ENCODE measurements at regions not wholly inside any gene's neighbourhood (a gene's known extent, or its start where the extent isn't known, plus 50 kb on each side); places are given as distances from the start of the nearest gene placed in this dataset.
"Not testable (repeated sequence)": the region's sequence is repeated elsewhere in the genome, so short reads cannot be mapped to it uniquely, and the experiment has no call there.

DNA sequence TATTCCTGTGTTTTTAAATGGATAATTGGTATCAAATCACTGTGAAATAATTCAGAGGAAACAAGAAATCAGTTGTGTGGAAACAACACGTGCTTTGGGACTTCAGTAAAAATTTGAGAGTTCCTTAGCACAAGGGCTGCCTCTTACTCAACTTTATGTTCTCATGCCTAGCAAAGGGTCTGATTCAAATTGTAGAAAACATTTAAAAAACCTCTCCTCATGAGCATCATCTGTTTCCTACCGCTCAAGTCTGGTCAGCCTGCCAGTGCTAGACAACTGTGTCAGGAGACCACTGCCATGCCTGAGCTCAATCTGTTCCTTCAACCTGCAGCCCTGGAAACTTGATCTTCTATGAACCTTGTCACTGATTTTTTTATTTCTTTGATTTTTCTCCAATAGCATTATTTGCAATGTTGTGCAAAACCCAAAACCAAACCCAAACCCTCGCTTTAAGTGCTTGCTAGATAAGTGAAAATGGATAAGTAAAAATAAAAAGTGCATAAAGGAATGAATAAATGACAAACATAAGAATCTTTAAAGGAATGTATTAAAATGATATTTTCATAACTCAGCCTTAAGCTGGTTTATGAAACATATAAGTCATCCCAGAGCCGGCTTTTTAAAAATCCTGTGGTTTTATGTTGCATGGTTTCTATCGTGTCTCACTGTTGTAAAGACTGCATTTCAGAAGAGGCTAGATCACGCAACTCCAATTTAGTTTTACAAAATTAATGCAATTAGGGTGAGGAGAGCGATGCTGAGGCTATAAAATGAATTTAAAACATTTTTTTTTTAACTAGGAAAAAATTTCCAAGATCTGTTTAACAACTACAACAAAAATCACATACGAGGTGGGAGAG lies 361.2 kb upstream of the PDE3A start:
- Histone ChIP-seq H3K9me3 (ENCODE audit: control insufficient read depth, insufficient read depth, low read length) (peaks cover 4% of the 10 kb centered on the region; the same call in 1 of the 2 replicates), H3F3A (ENCODE audit: control insufficient read depth, insufficient read depth) (no peaks in the 10 kb centered on the region), H3K27ac (ENCODE audit: low read depth, low read length) (no peak overlapping the region), H3K9me2 (replicated peaks; ENCODE audit: control insufficient read depth, low read length) (no peaks in the 10 kb centered on the region), H3K27me3 (ENCODE audit: control insufficient read depth, low read length) (no peaks in the 10 kb centered on the region), H3K4me2 (ENCODE audit: low read length) (no peak overlapping the region), H3K79me2 (ENCODE audit: control insufficient read depth, low read length) (no peaks in the 10 kb centered on the region), H3K4me1 (ENCODE audit: control insufficient read depth, low read length) (no peaks in the 10 kb centered on the region), H4K20me1 (ENCODE audit: control insufficient read depth, insufficient read depth, low read depth, low read length) (no peaks in the 10 kb centered on the region), H3K4me3 (ENCODE audit: low read length) (no peak overlapping the region), H3K36me3 (ENCODE audit: control insufficient read depth, low read length) (no peaks in the 10 kb centered on the region)
- TF ChIP-seq, protein P1, sequence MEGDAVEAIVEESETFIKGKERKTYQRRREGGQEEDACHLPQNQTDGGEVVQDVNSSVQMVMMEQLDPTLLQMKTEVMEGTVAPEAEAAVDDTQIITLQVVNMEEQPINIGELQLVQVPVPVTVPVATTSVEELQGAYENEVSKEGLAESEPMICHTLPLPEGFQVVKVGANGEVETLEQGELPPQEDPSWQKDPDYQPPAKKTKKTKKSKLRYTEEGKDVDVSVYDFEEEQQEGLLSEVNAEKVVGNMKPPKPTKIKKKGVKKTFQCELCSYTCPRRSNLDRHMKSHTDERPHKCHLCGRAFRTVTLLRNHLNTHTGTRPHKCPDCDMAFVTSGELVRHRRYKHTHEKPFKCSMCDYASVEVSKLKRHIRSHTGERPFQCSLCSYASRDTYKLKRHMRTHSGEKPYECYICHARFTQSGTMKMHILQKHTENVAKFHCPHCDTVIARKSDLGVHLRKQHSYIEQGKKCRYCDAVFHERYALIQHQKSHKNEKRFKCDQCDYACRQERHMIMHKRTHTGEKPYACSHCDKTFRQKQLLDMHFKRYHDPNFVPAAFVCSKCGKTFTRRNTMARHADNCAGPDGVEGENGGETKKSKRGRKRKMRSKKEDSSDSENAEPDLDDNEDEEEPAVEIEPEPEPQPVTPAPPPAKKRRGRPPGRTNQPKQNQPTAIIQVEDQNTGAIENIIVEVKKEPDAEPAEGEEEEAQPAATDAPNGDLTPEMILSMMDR (IDR thresholded peaks at IDR 0.05; ENCODE audit: low read depth, low read length, poor library complexity, severe bottlenecking), result no peak
- TF ChIP-seq EZH2phosphoT487 (IDR thresholded peaks at IDR 0.05; ENCODE audit: borderline replicate concordance, low read length), result no peak

DNA sequence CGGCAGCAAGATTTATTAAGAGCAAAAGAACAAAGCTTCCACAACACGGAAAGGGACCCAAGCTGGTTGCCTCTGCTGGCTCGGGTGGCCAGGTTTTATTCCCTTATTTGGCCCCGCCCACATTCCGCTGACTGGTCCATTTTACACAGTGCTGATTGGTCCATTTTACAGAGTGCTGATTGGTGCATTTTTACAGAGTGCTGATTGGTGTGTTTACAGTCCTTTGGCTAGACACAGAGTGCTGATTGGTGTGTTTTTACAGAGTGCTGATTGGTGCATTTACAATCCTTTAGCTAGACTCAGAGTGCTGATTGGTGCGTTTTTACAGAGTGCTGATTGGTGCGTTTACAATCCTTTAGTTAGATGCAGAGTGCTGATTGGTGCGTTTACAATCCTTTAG lies 358.4 kb upstream of the PDE3A start:
- not testable (repeated sequence) for H3K79me2 ChIP-seq (ENCODE audit: control insufficient read depth, low read length); H3K36me3 ChIP-seq (ENCODE audit: control insufficient read depth, low read length); H3K9me2 ChIP-seq (replicated peaks; ENCODE audit: control insufficient read depth, low read length); H4K20me1 ChIP-seq (ENCODE audit: control insufficient read depth, insufficient read depth, low read depth, low read length); H3K27me3 ChIP-seq (ENCODE audit: control insufficient read depth, low read length); H3K9me3 ChIP-seq (ENCODE audit: control insufficient read depth, insufficient read depth, low read length); H3F3A ChIP-seq (ENCODE audit: control insufficient read depth, insufficient read depth); H3K4me2 ChIP-seq (ENCODE audit: low read length); H3K27ac ChIP-seq (ENCODE audit: low read depth, low read length); H3K4me1 ChIP-seq (ENCODE audit: control insufficient read depth, low read length); H3K4me3 ChIP-seq (ENCODE audit: low read length)

DNA sequence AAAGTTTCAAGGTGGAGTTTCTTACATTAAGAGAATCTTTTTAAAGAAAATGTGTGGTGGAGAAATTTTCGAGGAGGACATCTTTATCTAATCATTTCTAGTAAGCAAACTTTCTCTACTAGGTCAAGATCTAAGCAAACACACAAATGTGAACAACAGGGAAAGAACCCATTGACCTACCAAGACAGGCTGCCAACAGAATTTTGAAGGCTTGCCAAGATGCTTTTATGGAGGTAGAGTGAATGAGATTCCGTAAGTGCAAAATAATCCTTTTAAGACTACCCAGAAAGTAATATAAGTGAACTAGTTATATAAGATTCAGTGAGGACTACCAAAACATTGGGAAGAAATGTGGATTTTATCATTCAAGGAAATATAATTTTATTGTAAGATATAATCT lies 357.1 kb upstream of the PDE3A start:
- TF ChIP-seq EZH2phosphoT487 (IDR thresholded peaks at IDR 0.05; ENCODE audit: borderline replicate concordance, low read length), result no peak
- TF ChIP-seq, protein P1 (IDR thresholded peaks at IDR 0.05; ENCODE audit: low read depth, low read length, poor library complexity, severe bottlenecking), result no peak
- Histone ChIP-seq H3K4me2 (ENCODE audit: low read length) (no peak overlapping the region), H3K4me1 (ENCODE audit: control insufficient read depth, low read length) (no peaks in the 10 kb centered on the region), H3K36me3 (ENCODE audit: control insufficient read depth, low read length) (no peaks in the 10 kb centered on the region), H3K27me3 (ENCODE audit: control insufficient read depth, low read length) (no peaks in the 10 kb centered on the region), H3K9me2 (replicated peaks; ENCODE audit: control insufficient read depth, low read length) (no peaks in the 10 kb centered on the region), H4K20me1 (ENCODE audit: control insufficient read depth, insufficient read depth, low read depth, low read length) (no peaks in the 10 kb centered on the region), H3K79me2 (ENCODE audit: control insufficient read depth, low read length) (no peaks in the 10 kb centered on the region), H3K4me3 (ENCODE audit: low read length) (no peak overlapping the region), H3K9me3 (ENCODE audit: control insufficient read depth, insufficient read depth, low read length) (peaks cover 4% of the 10 kb centered on the region; the same call in 1 of the 2 replicates), H3K27ac (ENCODE audit: low read depth, low read length) (no peak overlapping the region), H3F3A (ENCODE audit: control insufficient read depth, insufficient read depth) (no peaks in the 10 kb centered on the region)

DNA sequence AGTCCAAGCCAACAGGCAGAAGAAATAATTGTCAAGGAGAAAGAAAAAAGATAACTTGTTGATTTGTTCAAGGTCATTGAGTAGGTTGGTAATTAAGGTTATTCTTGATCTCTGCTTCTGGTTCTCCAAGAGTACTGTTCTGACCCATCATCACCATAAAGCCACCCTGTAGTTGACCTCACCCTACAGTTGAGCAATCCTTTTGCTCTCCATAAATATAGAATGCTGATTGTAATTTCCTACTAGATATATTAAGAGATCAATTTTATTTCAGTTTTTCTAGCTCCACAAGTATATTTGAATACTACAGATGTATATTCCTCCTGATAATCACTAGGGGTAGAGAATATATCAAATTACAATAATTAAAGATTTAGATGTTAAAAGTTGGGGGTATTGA lies 350.5 kb upstream of the PDE3A start:
- no peak overlapping the region for H3K27ac ChIP-seq (ENCODE audit: low read depth, low read length)
- H3K79me2 ChIP-seq (ENCODE audit: control insufficient read depth, low read length), result no peaks in the 10 kb centered on the region
- H3K9me2 ChIP-seq (replicated peaks; ENCODE audit: control insufficient read depth, low read length), result no peaks in the 10 kb centered on the region
- no peaks in the 10 kb centered on the region for H4K20me1 ChIP-seq (ENCODE audit: control insufficient read depth, insufficient read depth, low read depth, low read length)
- no peak overlapping the region for H3K4me2 ChIP-seq (ENCODE audit: low read length)
- no peaks in the 10 kb centered on the region for H3K4me1 ChIP-seq (ENCODE audit: control insufficient read depth, low read length)
- TF ChIP-seq EZH2phosphoT487 (IDR thresholded peaks at IDR 0.05; ENCODE audit: borderline replicate concordance, low read length), result no peak
- TF ChIP-seq, protein P1 (IDR thresholded peaks at IDR 0.05; ENCODE audit: low read depth, low read length, poor library complexity, severe bottlenecking), result no peak
- H3K36me3 ChIP-seq (ENCODE audit: control insufficient read depth, low read length), result no peaks in the 10 kb centered on the region
- no peaks in the 10 kb centered on the region for H3F3A ChIP-seq (ENCODE audit: control insufficient read depth, insufficient read depth)
- H3K9me3 ChIP-seq (ENCODE audit: control insufficient read depth, insufficient read depth, low read length), result no peaks in the 10 kb centered on the region
- H3K27me3 ChIP-seq (ENCODE audit: control insufficient read depth, low read length), result no peaks in the 10 kb centered on the region
- no peak overlapping the region for H3K4me3 ChIP-seq (ENCODE audit: low read length)
